HT1080 (cell line): ENCODE measurements at regions not wholly inside any gene's neighbourhood (a gene's known extent, or its start where the extent isn't known, plus 50 kb on each side); places are given as distances from the start of the nearest gene placed in this dataset.
A peak's percentile ranks its signal among the peaks of the same experiment; 100 is the strongest.
"Not testable (repeated sequence)": the region's sequence is repeated elsewhere in the genome, so short reads cannot be mapped to it uniquely, and the experiment has no call there.

Experiments
- DNase-seq: peaks from one replicate; pipeline ENCODE4 v3.0.0-alpha.2; 2015; ENCODE audit warnings: low read depth

GRCh38 chr2:207439881-207440280 is 89.9 kb upstream of the CREB1 start:
- DNase-seq: not testable (repeated sequence)

DNA sequence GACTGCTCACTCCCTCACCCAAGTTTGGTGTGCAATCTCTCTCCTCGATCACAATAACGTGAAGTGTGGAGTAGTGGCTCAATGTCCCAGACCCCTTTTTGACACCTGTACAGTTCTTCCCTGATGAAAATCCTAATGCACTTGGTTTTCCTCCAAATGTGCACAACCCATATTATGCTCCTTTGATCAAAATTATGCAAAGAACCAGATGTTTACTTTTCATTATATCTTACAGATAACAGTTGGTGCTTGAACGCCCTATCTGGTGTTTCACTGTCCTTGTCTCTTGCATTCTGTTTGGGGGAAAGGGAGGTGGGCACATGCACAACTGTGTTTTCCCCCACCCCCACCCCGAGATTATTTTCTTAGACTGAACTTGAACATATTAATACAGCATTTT is 85.0 kb upstream of the CREB1 start:
- no peak for DNase-seq

DNA sequence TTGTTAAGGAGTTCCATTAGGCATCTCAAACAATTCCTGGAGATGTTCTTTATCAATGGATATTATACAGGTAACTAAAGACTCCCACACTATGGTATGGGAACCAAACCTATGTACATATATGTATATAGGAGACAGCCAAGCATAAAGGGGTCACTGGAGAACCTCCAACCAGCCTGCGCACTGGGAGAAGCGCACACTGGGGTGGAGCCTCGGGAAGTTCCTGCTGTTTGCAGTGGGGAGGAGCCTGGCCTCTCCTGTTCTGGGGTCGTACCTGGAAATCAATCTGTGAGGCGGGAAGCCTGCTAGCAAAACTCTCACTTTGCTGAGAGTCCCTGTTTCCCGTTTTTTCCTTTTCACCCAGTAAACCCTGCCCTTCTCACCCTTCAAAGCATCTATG is 83.1 kb upstream of the CREB1 start:
- DNase-seq: no peak

DNA sequence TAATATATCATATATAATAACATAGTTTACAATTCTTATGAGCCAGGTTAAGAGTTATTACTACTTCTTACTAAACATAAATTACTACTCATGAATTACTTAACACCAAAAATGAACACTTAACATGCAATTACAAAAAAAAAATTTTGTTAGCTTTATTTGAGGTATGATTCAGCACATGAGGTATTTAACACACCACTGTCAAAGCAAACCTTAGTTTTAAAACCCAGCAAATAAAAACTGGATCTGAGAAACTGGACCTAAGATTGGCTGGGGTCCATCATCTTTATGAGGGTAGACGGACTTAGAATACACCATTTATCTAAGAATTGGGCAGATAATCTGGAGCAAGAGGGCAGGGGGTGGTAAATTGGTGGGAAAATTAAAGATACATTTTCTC is 81.8 kb upstream of the CREB1 start:
- DNase-seq: no peak

DNA sequence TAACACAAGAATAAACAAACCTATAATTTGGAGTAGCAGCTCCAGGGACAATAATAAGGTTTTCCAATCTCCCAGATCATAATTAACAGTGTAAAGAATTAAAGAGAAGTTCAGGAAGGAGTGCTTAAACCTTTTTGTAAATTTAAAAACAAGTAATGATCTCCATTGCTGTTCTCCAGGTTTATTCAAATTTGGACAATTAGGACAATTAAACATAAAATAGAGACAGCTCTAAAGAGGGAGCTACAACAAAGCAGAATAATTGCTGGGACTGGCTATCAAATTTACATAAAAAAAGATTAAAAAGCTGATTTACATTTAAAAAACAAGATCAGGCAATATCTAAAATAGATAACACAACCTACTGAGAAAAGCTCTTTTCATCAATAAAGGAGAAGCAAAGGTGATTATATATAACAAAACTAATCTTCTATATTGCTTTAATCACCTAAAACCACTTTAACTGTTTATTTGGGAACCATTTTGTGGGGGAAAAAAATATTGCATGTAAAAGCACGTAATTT is 80.1 kb upstream of the CREB1 start:
- no peak for DNase-seq

DNA sequence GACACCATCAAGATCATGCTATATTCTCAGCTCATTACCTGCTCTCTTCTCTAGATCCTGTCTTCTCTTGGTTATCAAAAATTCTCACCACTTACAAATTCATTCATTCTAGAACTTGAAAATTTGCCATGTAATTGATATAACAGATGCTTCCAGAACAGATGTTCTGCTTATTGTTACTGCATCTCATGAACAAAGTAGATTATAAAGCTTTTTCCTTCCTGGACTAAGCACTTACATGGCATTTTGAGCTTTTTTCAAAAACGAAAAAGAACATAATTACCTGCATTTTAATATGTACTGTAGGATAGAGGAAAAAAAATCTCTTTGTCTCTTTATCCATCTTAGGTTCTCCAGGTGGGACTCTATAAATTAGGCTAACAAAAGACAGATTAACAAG is 79.6 kb upstream of the CREB1 start:
- no peak for DNase-seq

DNA sequence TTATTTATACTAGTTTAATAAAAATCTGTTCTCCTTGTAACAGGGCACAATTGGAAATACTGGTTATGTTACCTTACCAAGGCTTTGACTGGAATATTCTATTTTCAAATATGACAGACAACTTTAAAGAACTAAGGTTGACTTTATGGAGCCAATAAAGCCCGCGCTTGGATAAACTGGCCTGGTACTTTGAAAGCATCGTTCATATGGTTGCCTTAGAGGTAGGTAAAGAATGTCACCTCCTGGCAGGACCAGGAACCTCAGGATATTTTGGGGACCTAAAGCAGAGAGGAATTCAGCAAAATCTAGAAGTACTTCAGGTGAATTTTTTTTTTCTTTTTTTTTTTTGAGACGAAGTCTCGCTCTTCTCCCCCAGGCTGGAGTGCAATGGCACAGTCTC is 71.2 kb upstream of the CREB1 start:
- DNase-seq: no peak

- DNase-seq: no peak
These were observed 69.6 kb upstream of the CREB1 start for GRCh38 chr2:207459990-207460757.

DNA sequence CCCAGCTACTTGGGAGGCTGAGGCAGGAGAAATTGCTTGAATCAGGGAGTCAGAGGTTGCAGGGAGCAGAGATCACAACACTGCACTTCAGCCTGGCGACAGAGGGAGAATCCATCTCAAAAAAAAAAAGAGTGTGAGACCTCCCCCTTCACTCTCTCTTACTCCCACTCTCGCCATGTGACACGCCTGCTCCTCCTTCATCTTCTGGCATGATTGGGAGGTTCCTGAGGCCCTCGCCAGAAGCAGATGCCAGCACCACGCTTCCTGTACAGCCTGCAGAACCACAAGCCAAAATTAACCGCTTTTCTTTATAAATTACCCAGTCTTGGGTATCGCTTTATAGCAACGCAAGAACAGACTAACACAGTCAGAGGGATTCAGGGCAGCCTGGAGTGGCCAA is 66.3 kb upstream of the CREB1 start:
- DNase-seq: no peak

DNA sequence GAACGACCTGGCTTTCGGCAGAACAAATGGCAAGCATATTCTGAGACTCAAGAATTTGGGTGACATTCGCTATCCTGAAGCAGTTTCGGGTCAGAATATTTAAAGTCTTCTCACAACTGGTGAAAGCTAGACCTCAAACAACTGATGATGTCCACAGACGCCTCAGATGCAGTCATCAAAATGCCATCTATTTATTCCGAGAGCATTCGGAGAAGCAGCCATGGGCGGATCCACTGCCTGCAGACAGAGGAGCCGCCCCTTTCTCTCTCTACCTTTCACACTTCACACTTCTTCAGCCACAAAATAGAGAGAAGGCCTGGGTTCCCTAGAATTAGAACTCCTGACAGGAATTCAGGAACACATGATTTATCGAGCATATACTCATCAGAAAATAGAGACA is 65.8 kb upstream of the CREB1 start:
- DNase-seq: no peak

DNA sequence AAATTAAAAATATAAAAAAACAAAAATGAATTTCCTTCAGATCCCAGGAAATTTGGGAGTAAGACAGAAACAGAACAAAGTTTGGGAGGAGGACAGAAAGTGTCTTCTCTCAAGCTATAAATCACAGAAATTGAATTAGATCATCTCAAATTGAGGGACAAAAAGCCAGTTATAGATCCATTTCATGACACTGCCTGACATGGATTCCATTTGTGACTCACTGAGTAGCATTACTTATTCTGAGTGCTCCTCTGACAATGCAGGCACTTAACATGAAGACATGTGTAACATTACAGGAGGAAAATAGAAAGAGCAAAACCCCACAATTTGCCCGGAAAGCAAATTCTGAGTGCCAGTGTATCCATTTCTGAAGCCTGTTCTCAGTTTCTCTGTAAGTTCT is 63.9 kb upstream of the CREB1 start:
- no peak for DNase-seq

GRCh38 chr2:207467716-207468347 is 61.9 kb upstream of the CREB1 start:
- DNase-seq: peak; percentile 55

GRCh38 chr2:207468488-207468887 is 61.3 kb upstream of the CREB1 start:
- no peak for DNase-seq

DNA sequence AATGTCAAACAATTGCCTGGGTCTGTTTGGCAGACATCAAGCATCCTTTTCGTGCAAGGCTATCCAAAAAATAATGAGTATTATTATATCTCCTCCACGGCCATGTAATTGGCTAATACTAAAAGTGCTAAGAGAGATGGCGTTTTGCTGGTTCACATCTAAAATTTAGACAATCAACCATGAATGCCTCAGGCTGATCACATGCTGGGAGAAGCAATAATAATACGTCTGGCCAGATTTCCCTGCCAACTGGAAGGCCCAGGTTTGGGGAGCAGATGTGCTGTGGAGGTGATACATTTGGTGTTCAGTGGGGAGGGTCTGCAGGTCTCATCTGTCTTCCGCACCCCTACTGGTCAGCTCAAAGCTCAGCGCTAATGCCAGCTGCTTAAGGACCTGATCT is 60.3 kb upstream of the CREB1 start:
- DNase-seq: no peak

- DNase-seq: no peak
These were observed 59.6 kb upstream of the CREB1 start for GRCh38 chr2:207469943-207470729.

GRCh38 chr2:207471261-207471660 is 58.5 kb upstream of the CREB1 start:
- DNase-seq: no peak

DNA sequence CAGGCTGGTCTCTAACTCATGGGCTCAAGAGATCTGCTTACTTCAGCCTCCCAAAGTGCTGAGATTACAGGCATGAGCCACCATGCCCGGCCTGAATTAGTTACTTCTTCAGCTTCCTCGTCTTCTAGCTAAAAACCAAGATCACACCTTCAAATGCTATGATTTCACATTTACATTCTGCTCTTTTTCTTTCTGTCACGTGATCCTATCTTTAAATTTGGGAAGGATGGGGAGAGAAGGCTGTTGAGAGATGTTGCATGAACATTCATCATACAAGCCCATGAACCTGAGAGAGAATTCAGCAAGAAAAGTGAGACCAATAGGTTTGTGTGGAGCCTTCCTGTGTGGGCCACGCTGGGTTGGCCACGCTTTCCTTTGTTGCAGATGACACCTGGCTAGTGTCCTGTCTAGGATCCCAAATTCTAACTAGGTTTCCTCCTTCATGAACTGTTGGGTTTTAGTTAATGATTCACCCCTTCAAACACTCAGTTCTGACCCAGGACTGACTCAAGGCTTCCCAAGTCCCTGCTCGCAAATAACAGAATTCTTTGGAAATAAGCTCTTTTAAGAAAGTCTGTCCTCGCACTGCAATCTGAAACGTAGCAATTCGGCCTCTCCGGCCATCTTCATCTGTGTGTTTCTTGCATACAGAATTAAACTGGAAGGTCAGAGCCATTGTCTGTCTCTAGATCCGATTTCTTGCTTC is 57.3 kb upstream of the CREB1 start:
- DNase-seq: no peak

DNA sequence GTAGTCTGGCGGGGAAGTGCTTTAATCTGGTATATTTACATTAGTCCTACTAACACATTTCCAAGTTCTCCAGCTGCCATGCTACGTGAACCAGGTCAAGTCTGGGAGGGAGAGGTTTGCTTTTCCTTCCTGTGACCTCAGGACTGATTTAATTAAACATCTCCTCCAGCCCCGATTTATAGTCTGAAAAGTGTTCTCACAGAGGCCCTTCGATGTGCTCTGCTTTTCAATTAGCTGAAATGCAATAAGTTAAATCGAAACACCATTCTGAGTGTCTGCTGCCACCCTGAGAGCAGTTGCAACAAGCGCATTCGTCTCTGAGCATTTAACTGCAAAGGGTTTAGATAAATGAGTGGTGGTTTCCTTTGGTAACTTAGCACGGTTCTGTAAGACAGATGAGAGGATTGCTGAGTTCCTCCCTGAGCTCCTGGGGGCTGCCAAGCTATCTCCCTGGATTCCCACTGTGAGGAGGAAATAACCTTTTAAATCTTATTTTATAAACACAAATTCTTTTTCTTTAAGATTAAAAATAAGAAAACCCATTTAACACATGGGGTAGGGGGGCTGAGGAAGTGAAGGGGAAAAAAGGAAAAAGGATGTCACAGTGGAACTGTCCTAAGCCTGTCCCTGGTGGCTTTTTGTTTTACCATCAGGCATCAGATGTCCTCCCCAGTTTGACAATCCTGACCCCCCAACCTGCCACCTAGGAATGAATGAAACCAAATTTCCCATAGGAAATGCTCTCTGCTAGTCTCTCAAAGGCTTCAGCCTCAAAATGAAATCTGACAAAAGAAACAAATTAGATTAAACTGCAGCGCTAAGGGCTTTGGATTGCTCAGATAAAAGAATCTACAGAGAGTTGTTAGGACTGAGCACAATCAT is 56.5 kb upstream of the CREB1 start:
- DNase-seq: peak; percentile 77

GRCh38 chr2:207473931-207474235 is 55.9 kb upstream of the CREB1 start:
- DNase-seq: no peak

- DNase-seq: peak; percentile 49
These were observed 54.8 kb upstream of the CREB1 start for GRCh38 chr2:207474863-207475485.
